HCT116 (cell line): ENCODE measurements at regions not wholly inside any gene's neighbourhood (a gene's known extent, or its start where the extent isn't known, plus 50 kb on each side); places are given as distances from the start of the nearest gene placed in this dataset.

ENCODE experiments used
- ATAC-seq: fragments of 200-7000 bp; cut with Tn5 transposase; 2 replicates; pipeline ENCODE4 v1.9.1; 2020; ENCODE audit warnings: mild to moderate bottlenecking, moderate library complexity
- BruUV-seq: library from RNA; stranded (reverse); fragments of 400-500 nt; replicated peaks from 2 replicates; lab custom pipeline; 2021; lab: Mats Ljungman, UMichigan
- CTCF ChIA-PET: fragments of 300-600 bp; sonication (Branson Sonifier 250); formaldehyde crosslinking; loops from one replicate; lab custom pipeline; 2021; ENCODE audit warnings: antibody characterized with exemption; lab: Charles Lee
- POLR2A ChIA-PET: fragments of 300-600, 350-600 bp; sonication (Branson Sonifier 250); formaldehyde crosslinking; loops from one replicate; lab custom pipeline; 2021; ENCODE audit warnings: antibody characterized with exemption; lab: Charles Lee
- RAD21 ChIA-PET, 2 experiments: fragments of 300-600 bp; sonication (Branson Sonifier 250); formaldehyde crosslinking; loops; one replicate each; lab custom pipeline; 2023; ENCODE audit warnings: low total read pairs in 2 of 2; ENCODE audit not compliant: uncharacterized antibody in 2 of 2, unreplicated experiment in 2 of 2, low non-redundant PET in 1 of 2; lab: Charles Lee
- DNase-seq: peaks from one replicate; pipeline ENCODE4 v3.0.0-alpha.2; 2010; ENCODE audit warnings: low read depth, low spot score
- H2AFZ ChIP-seq: fragments of 200-600 bp; shearing (Covaris generic), sonication (generic); 2 replicates; pipeline ENCODE4 v1.6.1; 2017; ENCODE audit warnings: low read depth, mixed run types, mixed read lengths, antibody characterized with exemption, low read length; ENCODE audit not compliant: poor library complexity, severe bottlenecking
- H3K27ac ChIP-seq: 2 replicates; pipeline ENCODE4 v1.5.1; 2012; ENCODE audit warnings: low read depth, low read length
- H3K27me3 ChIP-seq: fragments of 200-600 bp; sonication (generic); 2 replicates; pipeline ENCODE4 v1.6.1; 2016; ENCODE audit warnings: mixed run types, low read length, mixed read lengths; ENCODE audit not compliant: insufficient read depth
- H3K36me3 ChIP-seq, 2 experiments: fragments of 200-500 bp in 1 of 2; fragments of 200-600 bp in 1 of 2; sonication (Bioruptor generic) in 1 of 2; sonication (generic) in 1 of 2; 2 replicates each; pipeline versions ENCODE4 v1.5.1 to v1.6.1; 2014 to 2016; ENCODE audit warnings: low read length in 2 of 2, inconsistent platforms in 1 of 2, mixed read lengths in 1 of 2, mixed run types in 1 of 2; ENCODE audit not compliant: insufficient read depth in 2 of 2, control insufficient read depth in 1 of 2
- H3K4me1 ChIP-seq, 2 experiments: fragments of 200-600 bp in 1 of 2; sonication (generic) in 1 of 2; 2 replicates each; pipeline versions ENCODE4 v1.5.1 to v1.6.1; 2012 to 2017; ENCODE audit warnings: low read length in 2 of 2, inconsistent platforms in 1 of 2, mild to moderate bottlenecking in 1 of 2, mixed read lengths in 1 of 2, mixed run types in 1 of 2, moderate library complexity in 1 of 2; ENCODE audit not compliant: insufficient read depth in 2 of 2, control insufficient read depth in 1 of 2
- H3K4me2 ChIP-seq: fragments of 200-600 bp; sonication (generic); 2 replicates; pipeline ENCODE4 v1.6.1; 2017; ENCODE audit warnings: mixed run types, low read length, mixed read lengths
- H3K4me3 ChIP-seq, 2 experiments: fragments of 200-600 bp in 1 of 2; sonication (generic) in 1 of 2; replicated peaks in 1 of 2; 2 replicates each; pipeline ENCODE4 v1.5.1; 2011 to 2016; ENCODE audit warnings: low read length in 2 of 2, control low read depth in 1 of 2, low read depth in 1 of 2, mild to moderate bottlenecking in 1 of 2, mixed read lengths in 1 of 2, mixed run types in 1 of 2
- H3K79me2 ChIP-seq: fragments of 200-600 bp; sonication (generic); 2 replicates; pipeline ENCODE4 v1.6.1; 2017; ENCODE audit warnings: mild to moderate bottlenecking, mixed run types, low read length, moderate library complexity, mixed read lengths; ENCODE audit not compliant: insufficient read depth
- H3K9ac ChIP-seq: fragments of 200-600 bp; sonication (generic); 2 replicates; pipeline ENCODE4 v1.6.1; 2016; ENCODE audit warnings: low read length, mixed read lengths
- H3K9me2 ChIP-seq: fragments of 200-600 bp; sonication (generic), shearing (Covaris generic); 2 replicates; pipeline ENCODE4 v1.6.1; 2017; ENCODE audit warnings: mixed run types, mild to moderate bottlenecking, moderate library complexity; ENCODE audit not compliant: insufficient read depth
- H3K9me3 ChIP-seq, 2 experiments: fragments of 200-500 bp in 1 of 2; fragments of 200-600 bp in 1 of 2; sonication (Bioruptor generic) in 1 of 2; sonication (generic) in 1 of 2; 2 replicates each; pipeline ENCODE4 v1.6.1; 2014 to 2017; ENCODE audit warnings: low read length in 2 of 2, mixed read lengths in 2 of 2, inconsistent platforms in 1 of 2, low read depth in 1 of 2, mild to moderate bottlenecking in 1 of 2, mixed run types in 1 of 2, moderate library complexity in 1 of 2; ENCODE audit not compliant: control insufficient read depth in 1 of 2, insufficient read depth in 1 of 2
- H4K20me1 ChIP-seq: fragments of 200-600 bp; sonication (generic), shearing (Covaris generic); 2 replicates; pipeline ENCODE4 v1.6.1; 2017; ENCODE audit warnings: mixed run types, mild to moderate bottlenecking, moderate library complexity; ENCODE audit not compliant: insufficient read depth
- CBX3 ChIP-seq: IDR thresholded peaks from 2 replicates; pipeline ENCODE4 v1.6.1; 2012; ENCODE audit warnings: low read depth
- CEBPB ChIP-seq: IDR thresholded peaks from 2 replicates; pipeline ENCODE4 v1.6.1; 2012; ENCODE audit warnings: low read depth
- EGR1 ChIP-seq: IDR thresholded peaks from 2 replicates; pipeline ENCODE4 v1.6.1; 2012; ENCODE audit warnings: low read depth
- ELF1 ChIP-seq: IDR thresholded peaks from 2 replicates; pipeline ENCODE4 v1.6.1; 2012; ENCODE audit warnings: low read depth, borderline replicate concordance
- EZH2 ChIP-seq: fragments of 200-600 bp; sonication (generic); IDR thresholded peaks from 2 replicates; pipeline ENCODE4 v1.6.1; 2017; ENCODE audit warnings: antibody characterized with exemption, mixed run types
- POLR2A ChIP-seq: IDR thresholded peaks from 2 replicates; pipeline ENCODE4 v1.7.0; 2011; ENCODE audit warnings: borderline replicate concordance; ENCODE audit not compliant: insufficient read depth, insufficient read length; ENCODE audit errors: extremely low read depth
- POLR2AphosphoS5 ChIP-seq: IDR thresholded peaks from 2 replicates; pipeline ENCODE4 v1.6.1; 2011; ENCODE audit warnings: mild to moderate bottlenecking, low read depth, low read length, moderate library complexity
- intact Hi-C: fragments of 100-400 bp; cut with micrococcal nuclease; formaldehyde crosslinking; loops from 2 replicates; pipeline ENCODE4 v1.10.0; 2022
- TF ChIP-seq, protein P1 (sequence below): IDR thresholded peaks from 2 replicates; pipeline ENCODE4 v1.6.1; 2011; ENCODE audit warnings: mild to moderate bottlenecking, low read length, moderate library complexity; ENCODE audit not compliant: insufficient replicate concordance; ENCODE audit errors: extremely low read depth

DNA sequence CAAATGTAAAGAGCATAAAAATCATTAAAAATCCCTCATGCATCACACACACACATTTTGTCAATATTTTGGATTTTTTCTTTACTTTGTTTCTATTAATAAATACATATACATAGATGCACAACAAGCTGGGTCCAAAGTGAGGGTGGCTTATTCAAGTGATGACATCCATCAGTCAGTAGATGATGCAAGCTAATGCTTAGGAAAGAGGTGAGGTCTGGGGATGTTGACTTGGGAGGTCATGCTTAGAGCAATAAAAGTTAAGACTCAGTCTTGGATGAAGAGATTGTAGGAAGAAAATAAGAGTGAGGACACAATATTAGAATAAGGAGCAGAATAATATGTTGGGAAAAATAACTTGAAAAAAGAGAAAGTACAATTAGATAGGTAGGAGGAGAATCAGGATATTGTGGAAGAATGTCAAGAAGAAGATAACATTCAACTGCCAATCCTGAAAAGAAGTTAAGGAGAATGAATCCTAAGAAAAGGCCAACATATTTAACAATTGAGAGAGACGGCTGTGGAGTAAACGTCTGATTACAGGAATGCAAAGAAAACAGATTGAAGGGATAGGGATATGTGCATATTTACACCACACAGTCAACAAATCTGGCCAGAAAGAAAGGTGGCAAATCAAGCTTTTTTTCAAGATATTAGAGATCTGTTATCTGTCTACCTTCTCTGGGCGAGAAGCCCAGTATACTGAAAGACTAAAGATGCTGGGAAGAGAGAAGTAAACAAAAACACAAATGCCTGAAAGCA is 111.0 kb upstream of the TJP1 start (continued):
- TF ChIP-seq, protein P1, sequence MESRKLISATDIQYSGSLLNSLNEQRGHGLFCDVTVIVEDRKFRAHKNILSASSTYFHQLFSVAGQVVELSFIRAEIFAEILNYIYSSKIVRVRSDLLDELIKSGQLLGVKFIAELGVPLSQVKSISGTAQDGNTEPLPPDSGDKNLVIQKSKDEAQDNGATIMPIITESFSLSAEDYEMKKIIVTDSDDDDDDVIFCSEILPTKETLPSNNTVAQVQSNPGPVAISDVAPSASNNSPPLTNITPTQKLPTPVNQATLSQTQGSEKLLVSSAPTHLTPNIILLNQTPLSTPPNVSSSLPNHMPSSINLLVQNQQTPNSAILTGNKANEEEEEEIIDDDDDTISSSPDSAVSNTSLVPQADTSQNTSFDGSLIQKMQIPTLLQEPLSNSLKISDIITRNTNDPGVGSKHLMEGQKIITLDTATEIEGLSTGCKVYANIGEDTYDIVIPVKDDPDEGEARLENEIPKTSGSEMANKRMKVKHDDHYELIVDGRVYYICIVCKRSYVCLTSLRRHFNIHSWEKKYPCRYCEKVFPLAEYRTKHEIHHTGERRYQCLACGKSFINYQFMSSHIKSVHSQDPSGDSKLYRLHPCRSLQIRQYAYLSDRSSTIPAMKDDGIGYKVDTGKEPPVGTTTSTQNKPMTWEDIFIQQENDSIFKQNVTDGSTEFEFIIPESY: no peak
- TF ChIP-seq POLR2AphosphoS5 (no peak), POLR2A (no peak), ELF1 (no peak), CBX3 (no peak), EZH2 (no peak), EGR1 (no peak)

DNA sequence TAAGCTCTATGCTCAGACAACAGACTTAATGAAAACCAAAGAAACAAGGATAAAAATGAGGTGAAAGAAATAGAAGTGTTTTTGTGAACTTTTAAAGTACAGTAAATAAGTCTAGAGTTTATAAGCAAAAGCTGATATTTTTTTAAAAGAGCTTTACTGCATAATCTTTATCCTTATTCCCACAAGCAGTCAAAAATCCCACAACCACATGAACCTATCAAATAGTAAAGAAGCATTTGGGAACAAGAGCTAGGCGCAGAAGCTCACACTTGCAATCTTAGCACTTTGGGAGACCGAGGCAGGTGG is 103.8 kb upstream of the TJP1 start:
- peaks cover 35 to 63% of the 10 kb centered on the region in 2 experiments for H3K4me1 ChIP-seq
- H2AFZ ChIP-seq: peak overlapping the region; percentile 86
- ChIA-PET CTCF (interaction anchor here (0.7 to 4.5 kb wide), 34 partner anchors 10 to 786 kb away, joined by 3 to 180 read pairs (median 4); partner anchors contain the start of gene TJP1), RAD21 (interaction anchor here (0.6 to 2.6 kb wide), 10 partner anchors 9 to 269 kb away, joined by 3 to 19 read pairs (median 4); no protein-coding TSS in a partner anchor), POLR2A (interaction anchor here (0.6 to 2.6 kb wide), 8 partner anchors 9 to 183 kb away, joined by 3 to 12 read pairs (median 3); partner anchors contain the start of gene TJP1)
- H3K4me2 ChIP-seq: peak overlapping the region; percentile 63
- peak overlapping the region in 1 of 2 experiments; percentile 20; a peak in 1 of 4 replicates for H3K4me3 ChIP-seq
- no peaks in the 10 kb centered on the region for H3K79me2 ChIP-seq
- TF ChIP-seq, protein P1: no peak
- no peak for TF ChIP-seq CEBPB
- intact Hi-C loops: loop anchor here (10.0 kb wide), 1 partner anchor 231 kb away; no protein-coding TSS in a partner anchor
- no TSS peak for BruUV-seq
- peak overlapping the region; percentile 39; the same call in 1 of the 2 replicates for H3K27ac ChIP-seq
- no peaks in the 10 kb centered on the region for H4K20me1 ChIP-seq
- ATAC-seq (no peak), DNase-seq (no peak)
- H3K27me3 ChIP-seq: no peaks in the 10 kb centered on the region
- H3K9ac ChIP-seq: peak overlapping the region; percentile 33
- no peaks in the 10 kb centered on the region for H3K36me3 ChIP-seq
- H3K9me3 ChIP-seq: no peaks in the 10 kb centered on the region
- no peaks in the 10 kb centered on the region for H3K9me2 ChIP-seq
